H1 (cell line): ENCODE measurements at regions not wholly inside any gene's neighbourhood (a gene's known extent, or its start where the extent isn't known, plus 50 kb on each side); places are given as distances from the start of the nearest gene placed in this dataset.

Experiments used
- CTCF ChIA-PET: fragments of 300-600 bp; sonication (Branson Sonifier 250); formaldehyde crosslinking; loops from one replicate; lab custom pipeline; 2021; ENCODE audit not compliant: partially characterized antibody; lab: Charles Lee
- POLR2A ChIA-PET: fragments of 300-600 bp; sonication (Branson Sonifier 250); formaldehyde crosslinking; loops from one replicate; lab custom pipeline; 2021; ENCODE audit warnings: inconsistent platforms; ENCODE audit not compliant: partially characterized antibody; lab: Charles Lee
- DNase-seq, 2 experiments: peaks; one replicate each; pipeline versions ENCODE4 v3.0.0 to v3.0.0-alpha.2; 2010 to 2022; ENCODE audit warnings: low spot score in 2 of 2, low read depth in 1 of 2, mixed read lengths in 1 of 2
- FAIRE-seq: peaks from 2 replicates; lab custom pipeline; 2011; peaks lifted over from hg19 to GRCh38; lab: Jason Lieb, UNC
- H2AFZ ChIP-seq: 2 replicates; pipeline ENCODE4 v1.8.1; 2012; ENCODE audit warnings: low read length, inconsistent platforms
- H2AK5ac ChIP-seq: 2 replicates; pipeline ENCODE4 v1.6.1; 2013; ENCODE audit warnings: low read depth, low read length
- H2BK120ac ChIP-seq: replicated peaks from 2 replicates; pipeline ENCODE3; 2013; ENCODE audit warnings: low read depth, low read length, inconsistent platforms
- H2BK12ac ChIP-seq: 2 replicates; pipeline ENCODE4 v1.6.1; 2013; ENCODE audit warnings: low read depth, low read length
- H2BK15ac ChIP-seq: 2 replicates; pipeline ENCODE4 v1.6.1; 2013; ENCODE audit warnings: low read length
- H2BK20ac ChIP-seq: 2 replicates; pipeline ENCODE4 v1.6.1; 2013; ENCODE audit warnings: low read length
- H2BK5ac ChIP-seq: 2 replicates; pipeline ENCODE4 v1.6.1; 2013; ENCODE audit warnings: low read depth, low read length
- H3K14ac ChIP-seq: 2 replicates; pipeline ENCODE4 v1.6.1; 2013; ENCODE audit warnings: inconsistent platforms; ENCODE audit not compliant: insufficient read length
- H3K18ac ChIP-seq: 2 replicates; pipeline ENCODE4 v1.6.1; 2013; ENCODE audit warnings: low read length; ENCODE audit errors: extremely low read depth
- H3K23ac ChIP-seq: 2 replicates; pipeline ENCODE4 v1.6.1; 2013; ENCODE audit warnings: inconsistent platforms; ENCODE audit not compliant: insufficient read length
- H3K23me2 ChIP-seq: 2 replicates; pipeline ENCODE4 v1.6.1; 2013; ENCODE audit warnings: low read depth, low read length
- H3K27ac ChIP-seq: 2 replicates; pipeline ENCODE4 v1.6.1; 2011; ENCODE audit warnings: low read depth, low read length, inconsistent platforms
- H3K27me3 ChIP-seq, 4 experiments: replicated peaks in 1 of 4; 1 replicate in 1 of 4; 2 replicates in 3 of 4; pipeline versions ENCODE4 v1.6.1 to v1.8.1; 2011 to 2013; ENCODE audit warnings: low read length in 3 of 4, mild to moderate bottlenecking in 3 of 4, inconsistent platforms in 2 of 4, mixed read lengths in 2 of 4, moderate library complexity in 1 of 4; ENCODE audit not compliant: control insufficient read depth in 3 of 4, insufficient read depth in 3 of 4; ENCODE audit errors: extremely low read depth in 1 of 4
- H3K36me3 ChIP-seq, 4 experiments: 2 replicates each; pipeline versions ENCODE4 v1.6.1 to v1.8.1; 2011 to 2013; ENCODE audit warnings: mild to moderate bottlenecking in 4 of 4, low read length in 3 of 4, moderate library complexity in 2 of 4, control low read depth in 1 of 4, inconsistent platforms in 1 of 4; ENCODE audit not compliant: insufficient read depth in 4 of 4, control insufficient read depth in 2 of 4
- H3K4ac ChIP-seq: replicated peaks from 2 replicates; pipeline ENCODE3; 2013; ENCODE audit warnings: low read length, low read depth, mixed read lengths, inconsistent platforms; ENCODE audit not compliant: insufficient read length
- H3K4me1 ChIP-seq, 4 experiments: replicated peaks in 1 of 4; 1 replicate in 1 of 4; 2 replicates in 3 of 4; pipeline versions ENCODE4 v1.6.1 to v1.8.1; 2011 to 2013; ENCODE audit warnings: low read length in 3 of 4, inconsistent platforms in 2 of 4, mixed read lengths in 1 of 4; ENCODE audit not compliant: insufficient read depth in 4 of 4, control insufficient read depth in 3 of 4
- H3K4me2 ChIP-seq, 2 experiments: 2 replicates each; pipeline versions ENCODE4 v1.6.1 to v1.8.1; 2011 to 2013; ENCODE audit warnings: low read depth in 2 of 2, low read length in 2 of 2, control low read depth in 1 of 2, inconsistent platforms in 1 of 2, mild to moderate bottlenecking in 1 of 2; ENCODE audit not compliant: insufficient read depth in 1 of 2
- H3K4me3 ChIP-seq, 4 experiments: fragments of 200-600, 300-600 bp in 1 of 4; sonication (generic), shearing (Covaris generic), sonication (Bioruptor Twin) in 1 of 4; 2 replicates each; pipeline versions ENCODE4 v1.5.1 to v1.8.1; 2011 to 2016; ENCODE audit warnings: low read length in 4 of 4, low read depth in 3 of 4, control low read depth in 2 of 4, inconsistent platforms in 2 of 4, mild to moderate bottlenecking in 2 of 4, mixed read lengths in 1 of 4, moderate library complexity in 1 of 4; ENCODE audit not compliant: insufficient read depth in 2 of 4; ENCODE audit errors: extremely low read depth in 1 of 4
- H3K56ac ChIP-seq: replicated peaks from 2 replicates; pipeline ENCODE3; 2013; ENCODE audit warnings: low read depth, mild to moderate bottlenecking, mixed read lengths, low read length, inconsistent platforms; ENCODE audit not compliant: insufficient read length
- H3K79me1 ChIP-seq: 2 replicates; pipeline ENCODE4 v1.6.1; 2013; ENCODE audit warnings: low read depth, low read length, control low read depth
- H3K79me2 ChIP-seq, 2 experiments: 2 replicates each; pipeline versions ENCODE4 v1.6.1 to v1.8.1; 2012 to 2013; ENCODE audit warnings: low read length in 2 of 2, mild to moderate bottlenecking in 2 of 2, inconsistent platforms in 1 of 2; ENCODE audit not compliant: insufficient read depth in 2 of 2, control insufficient read depth in 1 of 2
- H3K9ac ChIP-seq, 4 experiments: replicated peaks in 1 of 4; 1 replicate in 1 of 4; 2 replicates in 3 of 4; pipeline versions ENCODE4 v1.6.1 to v1.8.1; 2011 to 2013; ENCODE audit warnings: low read depth in 3 of 4, low read length in 3 of 4, control low read depth in 2 of 4, mild to moderate bottlenecking in 2 of 4, moderate library complexity in 2 of 4, inconsistent platforms in 1 of 4; ENCODE audit errors: extremely low read depth in 1 of 4
- H3K9me3 ChIP-seq, 2 experiments: 2 replicates each; pipeline versions ENCODE4 v1.6.1 to v1.8.1; 2012 to 2013; ENCODE audit warnings: mild to moderate bottlenecking in 2 of 2, moderate library complexity in 2 of 2, control low read depth in 1 of 2, inconsistent platforms in 1 of 2, low read depth in 1 of 2, low read length in 1 of 2, mixed read lengths in 1 of 2; ENCODE audit not compliant: insufficient read depth in 2 of 2
- H4K20me1 ChIP-seq, 2 experiments: replicated peaks in 1 of 2; 2 replicates each; pipeline versions ENCODE3 to v1.8.1; 2011 to 2013; ENCODE audit warnings: inconsistent platforms in 2 of 2, low read length in 2 of 2, mild to moderate bottlenecking in 1 of 2; ENCODE audit not compliant: insufficient read depth in 2 of 2, control insufficient read depth in 1 of 2
- H4K5ac ChIP-seq: 2 replicates; pipeline ENCODE4 v1.6.1; 2013; ENCODE audit warnings: low read length, low read depth, mixed read lengths, inconsistent platforms; ENCODE audit not compliant: insufficient read length
- H4K8ac ChIP-seq: 2 replicates; pipeline ENCODE4 v1.8.0; 2013; ENCODE audit warnings: mild to moderate bottlenecking, moderate library complexity, low read length, inconsistent platforms; ENCODE audit not compliant: insufficient read depth; ENCODE audit errors: extremely low read depth
- H4K91ac ChIP-seq: replicated peaks from 2 replicates; pipeline ENCODE3; 2013; ENCODE audit warnings: low read length, mixed read lengths, inconsistent platforms; ENCODE audit not compliant: insufficient read length
- BCL11A ChIP-seq, 2 experiments: IDR thresholded peaks; one replicate each; pipeline ENCODE4 v1.6.1; 2011; ENCODE audit warnings: low read depth in 2 of 2, low read length in 2 of 2, mild to moderate bottlenecking in 2 of 2
- CHD1 ChIP-seq: IDR thresholded peaks from 2 replicates; pipeline ENCODE4 v1.6.1; 2012; ENCODE audit warnings: low read depth, low read length, improper control_type of control experiment
- CTBP2 ChIP-seq: IDR thresholded peaks from 2 replicates; pipeline ENCODE4 v1.7.0; 2011; ENCODE audit warnings: borderline replicate concordance, mild to moderate bottlenecking, moderate library complexity, mixed read lengths, low read length; ENCODE audit not compliant: insufficient read depth, insufficient read length
- FOSL1 ChIP-seq: IDR thresholded peaks from 2 replicates; pipeline ENCODE4 v1.6.1; 2011; ENCODE audit warnings: mild to moderate bottlenecking, low read depth, low read length, moderate library complexity; ENCODE audit not compliant: insufficient read depth
- HDAC2 ChIP-seq, 2 experiments: fragments of 300-600 bp in 1 of 2; sonication (generic) in 1 of 2; IDR thresholded peaks; 2 replicates each; pipeline ENCODE4 v1.6.1; 2011 to 2012; ENCODE audit warnings: low read depth in 2 of 2, low read length in 2 of 2, mild to moderate bottlenecking in 2 of 2, moderate library complexity in 2 of 2, borderline replicate concordance in 1 of 2, inconsistent platforms in 1 of 2
- JUND ChIP-seq: IDR thresholded peaks from 2 replicates; pipeline ENCODE4 v1.6.1; 2011; ENCODE audit warnings: mild to moderate bottlenecking, improper control_type of control experiment, low read length
- KDM4A ChIP-seq: IDR thresholded peaks from one replicate; pipeline ENCODE4 v1.7.1; 2012; ENCODE audit warnings: low read depth, mild to moderate bottlenecking, moderate library complexity, low read length, inconsistent platforms; ENCODE audit not compliant: severe bottlenecking
- SIX5 ChIP-seq: IDR thresholded peaks from 2 replicates; pipeline ENCODE4 v1.6.1; 2011; ENCODE audit warnings: mild to moderate bottlenecking, low read depth, low read length
- TAF7 ChIP-seq: optimal IDR thresholded peaks from 2 replicates; pipeline ENCODE3; 2011; ENCODE audit warnings: low read depth, mild to moderate bottlenecking, inconsistent platforms, low read length, moderate library complexity, borderline replicate concordance
- TBP ChIP-seq: IDR thresholded peaks from 2 replicates; pipeline ENCODE4 v1.6.1; 2011; ENCODE audit warnings: low read depth, low read length, improper control_type of control experiment
- YY1 ChIP-seq: IDR thresholded peaks from 2 replicates; pipeline ENCODE4 v1.6.1; 2011; ENCODE audit warnings: low read depth, mild to moderate bottlenecking, low read length
- WGBS, 2 experiments: shearing (Covaris generic) in 1 of 2; methylation state at CpG; one replicate each; pipeline versions ENCODE4 v1.1.6 to v1.1.7; 2013 to 2015; ENCODE audit warnings: low lambda C conversion rate in 2 of 2, mixed read lengths in 2 of 2, inconsistent platforms in 1 of 2, low coverage in 1 of 2, missing lambda C conversion rate in 1 of 2; ENCODE audit not compliant: insufficient replicate concordance in 2 of 2, insufficient coverage in 1 of 2, insufficient read length in 1 of 2; ENCODE audit errors: extremely low coverage in 1 of 2, missing lambda C conversion rate in 1 of 2; 5-methylcytosine and 5-hydroxymethylcytosine counted together
- TF ChIP-seq, protein P1 (sequence below): IDR thresholded peaks from 2 replicates; pipeline ENCODE4 v1.6.1; 2011; ENCODE audit warnings: low read depth, mild to moderate bottlenecking, low read length; ENCODE audit not compliant: insufficient read depth

DNA sequence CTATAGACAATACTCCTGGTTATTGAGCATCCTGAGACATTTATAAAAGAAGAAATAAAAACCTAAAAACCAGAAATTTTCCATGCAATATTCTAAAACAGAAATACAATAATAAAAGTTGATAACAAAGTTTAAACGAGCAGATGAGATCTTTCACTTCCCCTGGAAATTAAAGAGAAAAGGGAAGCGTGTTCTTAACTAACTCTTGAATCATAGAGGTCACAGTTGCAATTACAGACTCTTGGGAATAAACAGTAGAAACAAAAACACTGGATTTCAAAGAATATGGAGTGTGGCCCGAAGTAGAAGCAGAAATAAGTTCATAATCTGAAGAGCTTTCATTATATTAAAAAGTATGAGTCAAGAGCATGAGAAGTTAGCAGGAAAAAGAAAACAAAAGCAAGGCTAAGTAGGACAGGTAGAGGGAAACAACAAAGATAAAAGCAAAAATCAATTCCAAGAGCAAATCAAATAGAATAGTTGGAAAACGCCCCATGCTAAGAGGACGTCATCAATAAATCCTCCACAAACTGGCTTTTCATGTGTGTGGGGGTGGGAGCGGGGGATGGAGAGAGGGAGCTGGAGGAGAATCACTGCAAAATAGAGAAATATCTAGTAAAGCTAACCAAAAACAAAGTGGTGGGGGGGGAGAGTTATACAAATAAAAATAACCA lies 55.2 kb upstream of the C10orf71 start:
- H3K27me3 ChIP-seq, result peaks cover 5 to 25% (median 22%) of the 10 kb centered on the region in 4 experiments
- no peak overlapping the region for H3K4me2 ChIP-seq
- WGBS, 2 experiments, result 75% methylated on average over 6 of the region's 6 CpGs; no CpG with 5 or more reads in 1 of the 2 experiments
- H3K9ac ChIP-seq, result no peak overlapping the region
- no peak overlapping the region for H3K56ac ChIP-seq
- H4K91ac ChIP-seq, result no peak overlapping the region
- H3K36me3 ChIP-seq, result no peaks in the 10 kb centered on the region
- no peak overlapping the region for H2BK20ac ChIP-seq
- no peaks in the 10 kb centered on the region for H4K20me1 ChIP-seq
- no peaks in the 10 kb centered on the region for H3K23me2 ChIP-seq
- H3K79me1 ChIP-seq, result no peaks in the 10 kb centered on the region
- FAIRE-seq (no peak), DNase-seq (no peak)
- TF ChIP-seq TAF7, result no peak
- TF ChIP-seq CTBP2, result no peak
- TF ChIP-seq CHD1, result no peak
- no peak for TF ChIP-seq KDM4A
- no peak for TF ChIP-seq FOSL1
- no peak for TF ChIP-seq TBP
- TF ChIP-seq, protein P1, sequence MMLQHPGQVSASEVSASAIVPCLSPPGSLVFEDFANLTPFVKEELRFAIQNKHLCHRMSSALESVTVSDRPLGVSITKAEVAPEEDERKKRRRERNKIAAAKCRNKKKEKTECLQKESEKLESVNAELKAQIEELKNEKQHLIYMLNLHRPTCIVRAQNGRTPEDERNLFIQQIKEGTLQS, result no peak
- TF ChIP-seq BCL11A (IDR thresholded peaks at IDR 0.05; ENCODE audit: low read depth in 2 of 2, low read length in 2 of 2), result no peak
- no peak for TF ChIP-seq YY1
- TF ChIP-seq JUND, result no peak
- no peak for TF ChIP-seq HDAC2 (IDR thresholded peaks at IDR 0.05; ENCODE audit: borderline replicate concordance in 1 of 2, low read depth in 2 of 2, low read length in 2 of 2)
- no peak for TF ChIP-seq SIX5
- no peaks in the 10 kb centered on the region for H3K79me2 ChIP-seq
- no peak overlapping the region for H3K23ac ChIP-seq
- H2BK12ac ChIP-seq, result no peak overlapping the region
- no peak overlapping the region for H2BK15ac ChIP-seq
- H2AK5ac ChIP-seq, result no peak overlapping the region
- no peak overlapping the region for H2BK5ac ChIP-seq
- no peak overlapping the region for H3K4ac ChIP-seq
- no peak overlapping the region for H3K14ac ChIP-seq
- POLR2A ChIA-PET, result no interaction called here
- no peak overlapping the region for H2AFZ ChIP-seq
- H3K18ac ChIP-seq, result no peak overlapping the region
- H4K5ac ChIP-seq, result no peak overlapping the region
- H4K8ac ChIP-seq, result no peak overlapping the region
- peaks cover 0 to 8% (median 5%) of the 10 kb centered on the region in 4 experiments; a peak in 5 of 7 replicates for H3K4me1 ChIP-seq
- no peaks in the 10 kb centered on the region for H3K9me3 ChIP-seq
- CTCF ChIA-PET, result interaction anchor here (1.1 kb wide), 1 partner anchor 154 kb away, joined by 3 read pairs; no protein-coding TSS in a partner anchor
- no peak overlapping the region for H3K27ac ChIP-seq
- H3K4me3 ChIP-seq, result no peak overlapping the region
- no peak overlapping the region for H2BK120ac ChIP-seq
